CD8-positive, alpha-beta memory T cell (primary cell): ENCODE measurements at regions not wholly inside any gene's neighbourhood (a gene's known extent, or its start where the extent isn't known, plus 50 kb on each side); places are given as distances from the start of the nearest gene placed in this dataset.

Experiments
- CTCF ChIA-PET: fragments of 350-600 bp; sonication (Branson Sonifier 250); formaldehyde crosslinking; loops from one replicate; lab custom pipeline; 2021; ENCODE audit warnings: antibody characterized with exemption; lab: Charles Lee
- POLR2A ChIA-PET: fragments of 350-600 bp; sonication (Branson Sonifier 250); formaldehyde crosslinking; loops from one replicate; lab custom pipeline; 2021; ENCODE audit warnings: antibody characterized with exemption; lab: Charles Lee
- DNase-seq, 5 donors: peaks; one replicate each; pipeline versions ENCODE4 v3.0.0 to v3.0.0-alpha.2; 2020 to 2022; ENCODE audit warnings: mixed read lengths in 1 of 5
- H3K27ac ChIP-seq: one replicate; pipeline ENCODE4 v1.7.0; 2013; ENCODE audit warnings: low read depth, mild to moderate bottlenecking, low read length, moderate library complexity
- H3K27me3 ChIP-seq: 2 replicates; pipeline ENCODE4 v1.7.0; 2013; ENCODE audit warnings: low read length, mild to moderate bottlenecking; ENCODE audit not compliant: insufficient read depth, poor library complexity, severe bottlenecking
- H3K36me3 ChIP-seq: 2 replicates; pipeline ENCODE4 v1.7.0; 2013; ENCODE audit warnings: mild to moderate bottlenecking, low read length, moderate library complexity; ENCODE audit not compliant: insufficient read depth
- H3K4me1 ChIP-seq: 2 replicates; pipeline ENCODE4 v1.7.0; 2013; ENCODE audit warnings: mild to moderate bottlenecking, low read length, moderate library complexity; ENCODE audit not compliant: insufficient read depth
- H3K4me3 ChIP-seq: 2 replicates; pipeline ENCODE4 v1.7.0; 2013; ENCODE audit warnings: mild to moderate bottlenecking, low read length
- H3K9me3 ChIP-seq: 2 replicates; pipeline ENCODE4 v1.7.0; 2013; ENCODE audit warnings: mild to moderate bottlenecking, low read length
- H3K27ac Mint-ChIP-seq, 8 donors: one replicate each; pipeline ENCODE4 v1.8.0; 2020 to 2021; ENCODE audit warnings: mixed read lengths in 8 of 8, mild to moderate bottlenecking in 6 of 8, inconsistent platforms in 3 of 8, moderate library complexity in 3 of 8
- H3K27me3 Mint-ChIP-seq, 2 donors: one replicate each; pipeline ENCODE4 v1.8.0; 2020 to 2021; ENCODE audit warnings: mixed read lengths in 2 of 2, mild to moderate bottlenecking in 1 of 2, moderate library complexity in 1 of 2
- H3K36me3 Mint-ChIP-seq, 3 donors: one replicate each; pipeline ENCODE4 v1.8.0; 2020 to 2021; ENCODE audit warnings: mixed read lengths in 3 of 3, inconsistent platforms in 1 of 3, mild to moderate bottlenecking in 1 of 3
- H3K4me1 Mint-ChIP-seq, 3 donors: one replicate each; pipeline ENCODE4 v1.8.0; 2020 to 2021; ENCODE audit warnings: mixed read lengths in 3 of 3, inconsistent platforms in 1 of 3, mild to moderate bottlenecking in 1 of 3
- H3K4me3 Mint-ChIP-seq, 7 donors: one replicate each; pipeline ENCODE4 v1.8.0; 2020 to 2021; ENCODE audit warnings: mixed read lengths in 7 of 7, mild to moderate bottlenecking in 6 of 7, moderate library complexity in 4 of 7, inconsistent platforms in 2 of 7
- H3K9me3 Mint-ChIP-seq, 5 donors: one replicate each; pipeline ENCODE4 v1.8.0; 2020 to 2022; ENCODE audit warnings: mixed read lengths in 5 of 5, mild to moderate bottlenecking in 3 of 5, moderate library complexity in 2 of 5, inconsistent platforms in 1 of 5

GRCh38 chr18:5661179-5661578, 117.4 kb upstream of the EPB41L3 start:
- Mint-ChIP-seq H3K4me1 (no peaks in the 10 kb centered on the region), H3K27me3 (no peaks in the 10 kb centered on the region), H3K36me3 (no peaks in the 10 kb centered on the region)

GRCh38 chr18:5653802-5654201, 110.0 kb upstream of the EPB41L3 start:
- peaks cover 0 to 3% of the 10 kb centered on the region in 2 donors for H3K27me3 Mint-ChIP-seq
- POLR2A ChIA-PET: no interaction called here
- H3K4me1 Mint-ChIP-seq: no peaks in the 10 kb centered on the region
- H3K4me3 ChIP-seq: no peak overlapping the region
- no peaks in the 10 kb centered on the region for H3K27me3 ChIP-seq
- H3K36me3 Mint-ChIP-seq: no peaks in the 10 kb centered on the region
- H3K27ac ChIP-seq: no peak overlapping the region
- H3K4me1 ChIP-seq: no peaks in the 10 kb centered on the region
- DNase-seq: no peak
- no peak overlapping the region for H3K27ac Mint-ChIP-seq
- H3K36me3 ChIP-seq: no peaks in the 10 kb centered on the region
- no peaks in the 10 kb centered on the region for H3K9me3 Mint-ChIP-seq
- CTCF ChIA-PET: no interaction called here
- no peak overlapping the region for H3K4me3 Mint-ChIP-seq
- H3K9me3 ChIP-seq: no peaks in the 10 kb centered on the region

More at GRCh38 chr18:5661179-5661578, 117.4 kb upstream of the EPB41L3 start:
- Histone ChIP-seq H3K4me3 (no peak overlapping the region), H3K27ac (no peak overlapping the region), H3K36me3 (no peaks in the 10 kb centered on the region), H3K4me1 (no peaks in the 10 kb centered on the region), H3K27me3 (no peaks in the 10 kb centered on the region), H3K9me3 (no peaks in the 10 kb centered on the region)
- Mint-ChIP-seq H3K4me3 (no peak overlapping the region), H3K9me3 (peaks cover 0 to 3% (median 0%) of the 10 kb centered on the region in 5 donors), H3K27ac (no peak overlapping the region)
- CTCF ChIA-PET: no interaction called here
- POLR2A ChIA-PET: no interaction called here
- DNase-seq: no peak

GRCh38 chr18:5651736-5652135, 107.9 kb upstream of the EPB41L3 start:
- ChIA-PET CTCF (no interaction called here), POLR2A (no interaction called here)
- Histone ChIP-seq H3K27ac (no peak overlapping the region), H3K4me3 (no peak overlapping the region), H3K36me3 (no peaks in the 10 kb centered on the region), H3K4me1 (no peaks in the 10 kb centered on the region), H3K9me3 (no peaks in the 10 kb centered on the region), H3K27me3 (no peaks in the 10 kb centered on the region)
- Mint-ChIP-seq H3K4me3 (no peak overlapping the region), H3K36me3 (no peaks in the 10 kb centered on the region), H3K9me3 (peaks cover 0 to 4% (median 0%) of the 10 kb centered on the region in 5 donors), H3K27me3 (peaks cover 0 to 3% of the 10 kb centered on the region in 2 donors), H3K4me1 (no peaks in the 10 kb centered on the region), H3K27ac (no peak overlapping the region)
- no peak for DNase-seq

- DNase-seq: no peak
- Histone ChIP-seq H3K4me3 (no peak overlapping the region), H3K27ac (no peak overlapping the region), H3K4me1 (no peaks in the 10 kb centered on the region), H3K9me3 (no peaks in the 10 kb centered on the region), H3K27me3 (no peaks in the 10 kb centered on the region), H3K36me3 (no peaks in the 10 kb centered on the region)
- Mint-ChIP-seq H3K4me1 (no peaks in the 10 kb centered on the region), H3K4me3 (no peak overlapping the region), H3K36me3 (no peaks in the 10 kb centered on the region), H3K27ac (no peak overlapping the region), H3K9me3 (peaks cover 0 to 4% (median 0%) of the 10 kb centered on the region in 5 donors), H3K27me3 (peaks cover 0 to 12% of the 10 kb centered on the region in 2 donors)
- POLR2A ChIA-PET: no interaction called here
- CTCF ChIA-PET: no interaction called here
Observed at GRCh38 chr18:5649439-5649838, 105.6 kb upstream of the EPB41L3 start.

- no peaks in the 10 kb centered on the region for H3K4me1 ChIP-seq
- peaks cover 0 to 4% (median 0%) of the 10 kb centered on the region in 5 donors for H3K9me3 Mint-ChIP-seq
- no peaks in the 10 kb centered on the region for H3K4me1 Mint-ChIP-seq
- no peak overlapping the region for H3K4me3 ChIP-seq
- no peaks in the 10 kb centered on the region for H3K36me3 Mint-ChIP-seq
- DNase-seq: no peak
- POLR2A ChIA-PET: no interaction called here
- CTCF ChIA-PET: no interaction called here
- H3K27ac ChIP-seq: no peak overlapping the region
- peaks cover 0 to 15% of the 10 kb centered on the region in 2 donors for H3K27me3 Mint-ChIP-seq
- no peak overlapping the region for H3K27ac Mint-ChIP-seq
- no peaks in the 10 kb centered on the region for H3K9me3 ChIP-seq
- H3K36me3 ChIP-seq: no peaks in the 10 kb centered on the region
- H3K4me3 Mint-ChIP-seq: no peak overlapping the region
- H3K27me3 ChIP-seq: no peaks in the 10 kb centered on the region
Observed at GRCh38 chr18:5646739-5647138, 102.9 kb upstream of the EPB41L3 start.

GRCh38 chr18:5643288-5643687, 99.5 kb upstream of the EPB41L3 start:
- ChIA-PET CTCF (no interaction called here), POLR2A (no interaction called here)
- Mint-ChIP-seq H3K4me1 (no peaks in the 10 kb centered on the region), H3K9me3 (no peaks in the 10 kb centered on the region), H3K4me3 (no peak overlapping the region), H3K27ac (no peak overlapping the region), H3K36me3 (no peaks in the 10 kb centered on the region), H3K27me3 (peaks cover 0 to 15% of the 10 kb centered on the region in 2 donors)
- no peaks in the 10 kb centered on the region for H3K4me1 ChIP-seq
- no peaks in the 10 kb centered on the region for H3K9me3 ChIP-seq
- H3K36me3 ChIP-seq: no peaks in the 10 kb centered on the region
- H3K27ac ChIP-seq: no peak overlapping the region
- no peak overlapping the region for H3K4me3 ChIP-seq
- DNase-seq: no peak
- no peaks in the 10 kb centered on the region for H3K27me3 ChIP-seq

GRCh38 chr18:5640939-5641338, 97.1 kb upstream of the EPB41L3 start:
- CTCF ChIA-PET: no interaction called here
- Histone ChIP-seq H3K4me1 (no peaks in the 10 kb centered on the region), H3K27me3 (no peaks in the 10 kb centered on the region), H3K4me3 (no peak overlapping the region), H3K36me3 (no peaks in the 10 kb centered on the region), H3K9me3 (no peaks in the 10 kb centered on the region), H3K27ac (no peak overlapping the region)
- POLR2A ChIA-PET: no interaction called here
- Mint-ChIP-seq H3K4me1 (no peaks in the 10 kb centered on the region), H3K9me3 (peaks cover 0 to 2% (median 0%) of the 10 kb centered on the region in 5 donors), H3K4me3 (no peak overlapping the region), H3K27me3 (peaks cover under 1 to 12% of the 10 kb centered on the region in 2 donors), H3K27ac (no peak overlapping the region), H3K36me3 (no peaks in the 10 kb centered on the region)
- DNase-seq: no peak

GRCh38 chr18:5639131-5639530, 95.3 kb upstream of the EPB41L3 start:
- no peak for DNase-seq
- Histone ChIP-seq H3K36me3 (no peaks in the 10 kb centered on the region), H3K4me3 (no peak overlapping the region), H3K27me3 (no peaks in the 10 kb centered on the region), H3K9me3 (no peaks in the 10 kb centered on the region), H3K27ac (no peak overlapping the region), H3K4me1 (no peaks in the 10 kb centered on the region)
- Mint-ChIP-seq H3K27me3 (peaks cover 1 to 9% of the 10 kb centered on the region in 2 donors), H3K27ac (no peak overlapping the region), H3K4me1 (no peaks in the 10 kb centered on the region), H3K9me3 (peaks cover 0 to 2% (median 0%) of the 10 kb centered on the region in 5 donors), H3K4me3 (no peak overlapping the region), H3K36me3 (no peaks in the 10 kb centered on the region)
- ChIA-PET POLR2A (no interaction called here), CTCF (no interaction called here)

GRCh38 chr18:5632041-5632440, 88.2 kb upstream of the EPB41L3 start:
- Histone ChIP-seq H3K27ac (no peak overlapping the region), H3K27me3 (peaks cover 10% of the 10 kb centered on the region), H3K4me1 (no peaks in the 10 kb centered on the region), H3K36me3 (no peaks in the 10 kb centered on the region), H3K9me3 (no peaks in the 10 kb centered on the region), H3K4me3 (no peak overlapping the region)
- no peak overlapping the region for H3K27ac Mint-ChIP-seq
- peaks cover 0 to 3% (median 0%) of the 10 kb centered on the region in 5 donors for H3K9me3 Mint-ChIP-seq
- peaks cover 4 to 9% (median 5%) of the 10 kb centered on the region in 3 donors for H3K4me1 Mint-ChIP-seq
- H3K27me3 Mint-ChIP-seq: peaks cover 20 to 31% of the 10 kb centered on the region in 2 donors
- peaks cover 0 to 2% (median 0%) of the 10 kb centered on the region in 3 donors for H3K36me3 Mint-ChIP-seq
- H3K4me3 Mint-ChIP-seq: no peak overlapping the region
- DNase-seq: no peak
- ChIA-PET POLR2A (no interaction called here), CTCF (no interaction called here)
